IMR-90 (cell line): ENCODE measurements at regions not wholly inside any gene's neighbourhood (a gene's known extent, or its start where the extent isn't known, plus 50 kb on each side); places are given as distances from the start of the nearest gene placed in this dataset.

Source experiments
- ATAC-seq: fragments of 200-7000 bp; cut with Tn5 transposase; 2 replicates; pipeline ENCODE4 v1.9.1; 2020; ENCODE audit warnings: low read depth, mild to moderate bottlenecking, moderate library complexity
- BruUV-seq: library from RNA; stranded (reverse); fragments of 400-500 nt; replicated peaks from 2 replicates; lab custom pipeline; 2021; lab: Mats Ljungman, UMichigan
- CTCF ChIA-PET: fragments of 300-600 bp; formaldehyde crosslinking; extraction: SDS; loops from one replicate; lab custom pipeline; 2021; ENCODE audit warnings: antibody characterized with exemption; lab: Yijun Ruan, JAX
- POLR2A ChIA-PET: fragments of 300-600 bp; sonication (Branson Sonifier 250); formaldehyde crosslinking; loops from one replicate; lab custom pipeline; 2022; ENCODE audit warnings: antibody characterized with exemption; ENCODE audit not compliant: unreplicated experiment; lab: Charles Lee
- DNase-seq: peaks from one replicate; pipeline ENCODE4 v3.0.0; 2013
- H2AFZ ChIP-seq: replicated peaks from 2 replicates; pipeline ENCODE3; 2013; ENCODE audit warnings: low read length, mild to moderate bottlenecking; ENCODE audit not compliant: poor library complexity
- H2AK5ac ChIP-seq: 2 replicates; pipeline ENCODE4 v1.6.1; 2013; ENCODE audit warnings: low read depth, low read length, inconsistent platforms
- H2AK9ac ChIP-seq: replicated peaks from 2 replicates; pipeline ENCODE3; 2013; ENCODE audit warnings: mild to moderate bottlenecking, low read depth, low read length, moderate library complexity; ENCODE audit not compliant: poor library complexity
- H2BK120ac ChIP-seq: 2 replicates; pipeline ENCODE4 v1.6.1; 2013; ENCODE audit warnings: low read depth, low read length, inconsistent platforms
- H2BK15ac ChIP-seq: 3 replicates; pipeline ENCODE4 v1.6.1; 2013; ENCODE audit warnings: low read depth, low read length, inconsistent platforms
- H2BK20ac ChIP-seq: 2 replicates; pipeline ENCODE4 v1.6.1; 2013; ENCODE audit warnings: low read depth, mild to moderate bottlenecking, inconsistent platforms, low read length, moderate library complexity
- H2BK5ac ChIP-seq: 2 replicates; pipeline ENCODE4 v1.6.1; 2013; ENCODE audit warnings: mild to moderate bottlenecking, low read depth, low read length, inconsistent platforms; ENCODE audit not compliant: poor library complexity, severe bottlenecking
- H3K14ac ChIP-seq: replicated peaks from 2 replicates; pipeline ENCODE4 v1.6.1; 2013; ENCODE audit warnings: low read depth, low read length, inconsistent platforms
- H3K18ac ChIP-seq: 2 replicates; pipeline ENCODE4 v1.6.1; 2013; ENCODE audit warnings: low read depth, low read length, control low read depth
- H3K23ac ChIP-seq: 2 replicates; pipeline ENCODE4 v1.6.1; 2013; ENCODE audit warnings: low read depth, low read length, inconsistent platforms
- H3K27ac ChIP-seq: 2 replicates; pipeline ENCODE4 v1.5.1; 2013; ENCODE audit warnings: mild to moderate bottlenecking, control low read depth, low read length; ENCODE audit not compliant: insufficient read depth
- H3K27me3 ChIP-seq: 2 replicates; pipeline ENCODE4 v1.6.1; 2013; ENCODE audit warnings: low read length; ENCODE audit not compliant: control insufficient read depth, insufficient read depth
- H3K36me3 ChIP-seq: 2 replicates; pipeline ENCODE4 v1.6.1; 2013; ENCODE audit warnings: low read length, mixed read lengths; ENCODE audit not compliant: control insufficient read depth, insufficient read depth
- H3K4ac ChIP-seq: 2 replicates; pipeline ENCODE4 v1.6.1; 2013; ENCODE audit warnings: low read depth, low read length, inconsistent platforms
- H3K4me1 ChIP-seq: 2 replicates; pipeline ENCODE4 v1.6.1; 2013; ENCODE audit warnings: low read length, mixed read lengths; ENCODE audit not compliant: control insufficient read depth, insufficient read depth
- H3K4me2 ChIP-seq: 2 replicates; pipeline ENCODE4 v1.6.1; 2013; ENCODE audit warnings: low read depth, mild to moderate bottlenecking, control low read depth, low read length, moderate library complexity
- H3K4me3 ChIP-seq: 2 replicates; pipeline ENCODE4 v1.5.1; 2013; ENCODE audit warnings: low read depth, mild to moderate bottlenecking, control low read depth, low read length, moderate library complexity; ENCODE audit not compliant: insufficient read depth
- H3K56ac ChIP-seq: 2 replicates; pipeline ENCODE4 v1.6.1; 2013; ENCODE audit warnings: low read length, inconsistent platforms; ENCODE audit not compliant: insufficient read depth; ENCODE audit errors: extremely low read depth
- H3K79me1 ChIP-seq, 2 experiments: 2 replicates each; pipeline ENCODE4 v1.6.1; 2013; ENCODE audit warnings: low read length in 2 of 2, inconsistent platforms in 1 of 2, low read depth in 1 of 2
- H3K9ac ChIP-seq: 2 replicates; pipeline ENCODE4 v1.6.1; 2013; ENCODE audit warnings: low read depth, low read length, control low read depth
- H3K9me1 ChIP-seq: 2 replicates; pipeline ENCODE4 v1.6.1; 2013; ENCODE audit warnings: low read length, inconsistent platforms; ENCODE audit not compliant: insufficient read depth
- H3K9me3 ChIP-seq: 2 replicates; pipeline ENCODE4 v1.6.1; 2013; ENCODE audit warnings: low read length; ENCODE audit not compliant: control insufficient read depth, insufficient read depth
- H4K20me1 ChIP-seq: 2 replicates; pipeline ENCODE4 v1.6.1; 2013; ENCODE audit warnings: low read length, inconsistent platforms; ENCODE audit not compliant: insufficient read depth
- H4K5ac ChIP-seq: 2 replicates; pipeline ENCODE4 v1.6.1; 2013; ENCODE audit warnings: mild to moderate bottlenecking, low read depth, low read length, control low read depth
- H4K8ac ChIP-seq, 2 experiments: 2 replicates each; pipeline ENCODE4 v1.6.1; 2013; ENCODE audit warnings: low read depth in 2 of 2, low read length in 2 of 2, control low read depth in 1 of 2, inconsistent platforms in 1 of 2
- H4K91ac ChIP-seq: 2 replicates; pipeline ENCODE4 v1.6.1; 2013; ENCODE audit warnings: low read depth, low read length, inconsistent platforms; ENCODE audit not compliant: insufficient read depth
- BHLHE40 ChIP-seq: fragments of 150-350 bp; IDR thresholded peaks from 2 replicates; pipeline ENCODE4 v1.6.1; 2016; ENCODE audit warnings: mild to moderate bottlenecking, low read depth, low read length
- CHD1 ChIP-seq: IDR thresholded peaks from 2 replicates; pipeline ENCODE4 v1.6.1; 2012; ENCODE audit warnings: low read depth, low read length, improper control_type of control experiment
- FOS ChIP-seq: fragments of 150-350 bp; IDR thresholded peaks from 2 replicates; pipeline ENCODE4 v1.6.1; 2016; ENCODE audit warnings: low read depth, low read length
- MAFK ChIP-seq: IDR thresholded peaks from 2 replicates; pipeline ENCODE4 v1.6.1; 2012; ENCODE audit warnings: low read depth, low read length, improper control_type of control experiment
- MXI1 ChIP-seq: IDR thresholded peaks from 2 replicates; pipeline ENCODE4 v1.6.1; 2012; ENCODE audit warnings: low read depth, mild to moderate bottlenecking, low read length, moderate library complexity, borderline replicate concordance
- NFE2L2 ChIP-seq: fragments of 150-350 bp; IDR thresholded peaks from 2 replicates; pipeline ENCODE4 v1.6.1; 2016; ENCODE audit warnings: low read depth, mild to moderate bottlenecking, low read length
- POLR2A ChIP-seq: IDR thresholded peaks from 2 replicates; pipeline ENCODE4 v1.6.1; 2012; ENCODE audit warnings: mild to moderate bottlenecking, low read depth, low read length
- RAD21 ChIP-seq: IDR thresholded peaks from 2 replicates; pipeline ENCODE4 v1.6.1; 2012; ENCODE audit warnings: low read length, improper control_type of control experiment
- RCOR1 ChIP-seq: IDR thresholded peaks from 2 replicates; pipeline ENCODE4 v1.6.1; 2012; ENCODE audit warnings: mild to moderate bottlenecking, low read length, improper control_type of control experiment; ENCODE audit not compliant: insufficient replicate concordance
- RFX5 ChIP-seq: IDR thresholded peaks from 2 replicates; pipeline ENCODE4 v1.8.0; 2012; ENCODE audit warnings: low read depth, mild to moderate bottlenecking, low read length, moderate library complexity
- SMC3 ChIP-seq: fragments of 150-350 bp; IDR thresholded peaks from 2 replicates; pipeline ENCODE4 v1.6.1; 2016; ENCODE audit warnings: low read depth, mild to moderate bottlenecking, antibody characterized with exemption, low read length, moderate library complexity
- WGBS, 2 experiments: methylation state at CpG; one replicate each; pipeline versions ENCODE4 v1.1.5 to v1.1.7; 2013; ENCODE audit warnings: missing lambda C conversion rate in 2 of 2; ENCODE audit not compliant: insufficient read length in 1 of 2; ENCODE audit errors: extremely low coverage in 2 of 2; 5-methylcytosine and 5-hydroxymethylcytosine counted together
- dilution Hi-C: fragments of 300-500 bp; cut with HindIII; formaldehyde crosslinking; loops from one replicate; pipeline ENCODE4 v1.14.3; 2018; ENCODE audit warnings: low sequenced_read_pairs; ENCODE audit not compliant: unreplicated experiment
- in situ Hi-C: fragments of 300-500 bp; cut with MboI; formaldehyde crosslinking; loops from 3 replicates; pipeline ENCODE4 v1.14.3; 2019; ENCODE audit warnings: low sequenced_read_pairs, inconsistent platforms, mixed read lengths
- intact Hi-C: fragments of 100-400 bp; cut with micrococcal nuclease; formaldehyde crosslinking; loops from 2 replicates; pipeline ENCODE4 v1.10.0; 2022
- TF ChIP-seq, protein P1 (sequence below): fragments of 150-350 bp; IDR thresholded peaks from 2 replicates; pipeline ENCODE4 v1.6.1; 2017; ENCODE audit warnings: mild to moderate bottlenecking, antibody characterized with exemption, low read length, low read depth
- TF ChIP-seq, protein P2 (sequence below): fragments of 150-350 bp; IDR thresholded peaks from 2 replicates; pipeline ENCODE4 v1.6.1; 2016; ENCODE audit warnings: low read depth, mild to moderate bottlenecking, low read length, moderate library complexity, borderline replicate concordance

DNA sequence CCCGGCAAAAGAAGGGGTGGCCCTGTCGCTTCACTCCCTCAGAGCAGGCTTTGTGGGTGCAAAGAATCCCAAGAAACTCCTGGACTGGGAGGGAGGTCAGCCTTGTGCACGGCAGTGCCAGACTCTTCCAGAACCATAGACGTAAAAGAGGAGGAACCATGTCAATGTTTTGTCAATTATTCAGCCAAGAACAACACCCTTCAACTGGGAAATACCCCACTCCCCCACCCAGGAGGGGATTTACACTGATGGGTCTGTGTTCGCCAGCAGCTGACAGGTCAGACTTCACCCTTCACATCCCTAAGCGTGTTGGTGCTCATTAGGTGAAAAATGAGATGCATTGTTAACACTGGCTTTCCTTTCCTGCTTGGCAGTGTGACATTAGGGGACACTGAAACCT, 116.8 kb upstream of the BMPER start:
- H3K4me3 ChIP-seq: no peak overlapping the region
- no peak overlapping the region for H2BK120ac ChIP-seq
- peaks cover 16% of the 10 kb centered on the region for H3K27me3 ChIP-seq
- H4K5ac ChIP-seq: no peak overlapping the region
- no TSS peak for BruUV-seq
- no peak overlapping the region for H3K18ac ChIP-seq
- no peak overlapping the region for H4K8ac ChIP-seq
- no peak overlapping the region for H2AK9ac ChIP-seq
- H2AK5ac ChIP-seq: no peak overlapping the region
- no peak overlapping the region for H2AFZ ChIP-seq
- CTCF ChIA-PET: no interaction called here
- dilution Hi-C loops (no loop called here), intact Hi-C loops (no loop called here), in situ Hi-C loops (no loop called here)
- no peaks in the 10 kb centered on the region for H3K4me1 ChIP-seq
- no peaks in the 10 kb centered on the region for H3K79me1 ChIP-seq
- no peak overlapping the region for H2BK20ac ChIP-seq
- WGBS, 2 experiments: no CpG with 5 or more reads among the region's 6 CpGs
- H3K14ac ChIP-seq: no peak overlapping the region
- no peak overlapping the region for H3K4ac ChIP-seq
- no peak overlapping the region for H3K4me2 ChIP-seq
- H4K20me1 ChIP-seq: no peaks in the 10 kb centered on the region
- no peak overlapping the region for H3K23ac ChIP-seq
- no peak for ATAC-seq
- no peaks in the 10 kb centered on the region for H3K9me3 ChIP-seq
- no peak overlapping the region for H3K27ac ChIP-seq
- TF ChIP-seq FOS: no peak
- TF ChIP-seq RFX5: no peak
- TF ChIP-seq RCOR1: no peak
- TF ChIP-seq SMC3: no peak
- no peak for TF ChIP-seq RAD21
- TF ChIP-seq, protein P1, sequence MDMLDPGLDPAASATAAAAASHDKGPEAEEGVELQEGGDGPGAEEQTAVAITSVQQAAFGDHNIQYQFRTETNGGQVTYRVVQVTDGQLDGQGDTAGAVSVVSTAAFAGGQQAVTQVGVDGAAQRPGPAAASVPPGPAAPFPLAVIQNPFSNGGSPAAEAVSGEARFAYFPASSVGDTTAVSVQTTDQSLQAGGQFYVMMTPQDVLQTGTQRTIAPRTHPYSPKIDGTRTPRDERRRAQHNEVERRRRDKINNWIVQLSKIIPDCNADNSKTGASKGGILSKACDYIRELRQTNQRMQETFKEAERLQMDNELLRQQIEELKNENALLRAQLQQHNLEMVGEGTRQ: no peak
- no peak for TF ChIP-seq POLR2A
- TF ChIP-seq, protein P2, sequence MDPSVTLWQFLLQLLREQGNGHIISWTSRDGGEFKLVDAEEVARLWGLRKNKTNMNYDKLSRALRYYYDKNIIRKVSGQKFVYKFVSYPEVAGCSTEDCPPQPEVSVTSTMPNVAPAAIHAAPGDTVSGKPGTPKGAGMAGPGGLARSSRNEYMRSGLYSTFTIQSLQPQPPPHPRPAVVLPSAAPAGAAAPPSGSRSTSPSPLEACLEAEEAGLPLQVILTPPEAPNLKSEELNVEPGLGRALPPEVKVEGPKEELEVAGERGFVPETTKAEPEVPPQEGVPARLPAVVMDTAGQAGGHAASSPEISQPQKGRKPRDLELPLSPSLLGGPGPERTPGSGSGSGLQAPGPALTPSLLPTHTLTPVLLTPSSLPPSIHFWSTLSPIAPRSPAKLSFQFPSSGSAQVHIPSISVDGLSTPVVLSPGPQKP: no peak
- TF ChIP-seq MXI1: no peak
- no peak for TF ChIP-seq CHD1
- no peak for TF ChIP-seq MAFK
- TF ChIP-seq BHLHE40: no peak
- no peak for TF ChIP-seq NFE2L2
- no peak overlapping the region for H4K91ac ChIP-seq
- POLR2A ChIA-PET: no interaction called here
- H3K9ac ChIP-seq: no peak overlapping the region
- no peak overlapping the region for H2BK15ac ChIP-seq
- DNase-seq: no peak
- no peak overlapping the region for H2BK5ac ChIP-seq
- H3K36me3 ChIP-seq: no peaks in the 10 kb centered on the region
- no peak overlapping the region for H3K56ac ChIP-seq
- peaks cover 3% of the 10 kb centered on the region; the same call in 1 of the 2 replicates for H3K9me1 ChIP-seq
